Esophagus squamous epithelium (tissue), 5 donors: ENCODE measurements at regions not wholly inside any gene's neighbourhood (a gene's known extent, or its start where the extent isn't known, plus 50 kb on each side); places are given as distances from the start of the nearest gene placed in this dataset.

Source experiments
- DNase-seq: peaks from one replicate; lab custom pipeline; 2025; lab: John Stamatoyannopoulos, UW
- H3K27ac ChIP-seq, 4 donors: fragments of 200-600 bp; sonication (generic); one replicate each; pipeline ENCODE4 v1.5.1; 2016 to 2019; ENCODE audit warnings: mild to moderate bottlenecking in 1 of 4
- H3K27me3 ChIP-seq, 4 donors: fragments of 200-600 bp; sonication (generic); 1 replicate in 3 of 4; 2 replicates in 1 of 4; pipeline versions ENCODE4 v1.5.1 to v1.6.0; 2017 to 2021; ENCODE audit warnings: antibody characterized with exemption in 1 of 4
- H3K36me3 ChIP-seq, 3 donors: fragments of 200-600 bp; sonication (generic); one replicate each; pipeline ENCODE4 v1.5.1; 2016 to 2019
- H3K4me1 ChIP-seq, 3 donors: fragments of 200-600 bp; sonication (generic); one replicate each; pipeline ENCODE4 v1.5.1; 2017 to 2019
- H3K4me3 ChIP-seq, 4 donors: fragments of 200-600 bp; sonication (generic); 1 replicate in 3 of 4; 2 replicates in 1 of 4; pipeline ENCODE4 v1.5.1; 2016 to 2019; ENCODE audit warnings: mild to moderate bottlenecking in 2 of 4, moderate library complexity in 1 of 4
- H3K9me3 ChIP-seq, 3 donors: fragments of 200-600 bp; sonication (generic); one replicate each; pipeline ENCODE4 v1.5.1; 2016 to 2019
- CTCF ChIP-seq, 6 experiments: fragments of 450-650 bp in 4 of 6; fragments of 200-600 bp in 2 of 6; sonication (generic) in 2 of 6; IDR thresholded peaks; one replicate each; pipeline ENCODE4 v1.5.1; 2016 to 2019; ENCODE audit warnings: antibody characterized with exemption in 6 of 6, mild to moderate bottlenecking in 4 of 6, moderate library complexity in 4 of 6
- POLR2A ChIP-seq, 4 donors: fragments of 450-650 bp; IDR thresholded peaks; one replicate each; pipeline ENCODE4 v1.6.1; 2017; ENCODE audit warnings: antibody characterized with exemption in 4 of 4, mild to moderate bottlenecking in 4 of 4, moderate library complexity in 3 of 4
- WGBS, 2 donors: methylation state at CpG; one replicate each; pipeline ENCODE4 v1.1.5; 2018; 5-methylcytosine and 5-hydroxymethylcytosine counted together
- intact Hi-C: fragments of 100-400 bp; cut with DNase I; formaldehyde crosslinking; loops from one replicate; pipeline ENCODE4 v1.15.0; 2022
- donor health status: DM: yes; HTN: yes; CAD: no.

DNA sequence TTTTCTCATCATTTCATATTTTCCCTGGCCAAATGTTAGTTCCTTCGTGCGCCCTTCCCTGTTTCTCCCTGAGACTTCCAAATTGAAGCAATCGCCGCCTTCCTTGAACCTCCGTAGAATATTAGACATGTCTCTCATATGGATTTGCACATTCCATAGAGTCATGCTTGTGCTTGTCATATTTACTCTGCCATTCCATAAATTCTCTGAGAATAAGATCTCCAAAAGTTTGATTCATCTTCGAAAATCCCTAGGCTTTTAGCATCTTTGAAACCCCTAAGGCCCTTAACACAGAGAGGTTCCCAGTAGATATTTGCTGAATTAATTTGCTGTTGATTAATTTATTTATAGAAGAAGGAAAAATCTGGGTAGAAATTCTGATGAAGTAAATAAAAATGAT is 202.2 kb upstream of the PIK3C3 start:
- no peak overlapping the region for H3K27ac ChIP-seq
- intact Hi-C loops, result no loop called here

DNA sequence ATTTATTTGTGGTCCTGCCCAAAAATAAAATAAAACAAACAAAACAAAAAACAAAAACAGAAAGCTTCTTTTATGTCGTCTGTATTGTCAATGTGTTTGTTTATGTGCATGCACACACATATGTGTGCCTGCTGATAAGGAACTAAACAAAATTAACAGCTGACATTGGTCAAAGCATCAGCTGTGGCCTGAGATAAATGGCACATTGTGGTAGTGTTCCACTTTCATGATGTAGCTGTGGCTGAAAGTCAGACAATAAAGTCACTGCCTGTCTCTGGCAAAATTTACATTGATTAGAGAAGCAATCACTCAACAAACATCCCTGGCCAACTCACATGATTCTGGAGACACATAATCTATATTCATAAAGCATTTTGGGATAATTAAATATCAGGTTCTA is 203.4 kb upstream of the PIK3C3 start:
- TF ChIP-seq CTCF (IDR thresholded peaks at IDR 0.05) (no peak), POLR2A (IDR thresholded peaks at IDR 0.05) (no peak)
- Histone ChIP-seq H3K4me3 (no peak overlapping the region), H3K27ac (no peak overlapping the region), H3K27me3 (no peaks in the 10 kb centered on the region), H3K36me3 (no peaks in the 10 kb centered on the region), H3K9me3 (no peaks in the 10 kb centered on the region), H3K4me1 (no peaks in the 10 kb centered on the region)
- DNase-seq, result no peak
- 27 to 48% methylated on average over 1 of the region's 1 CpG for WGBS, 2 donors
- intact Hi-C loops, result no loop called here

More for the DNA sequence above, 202.2 kb upstream of the PIK3C3 start:
- WGBS, 2 donors, result 61 to 75% methylated on average over 6 of the region's 6 CpGs
- no peaks in the 10 kb centered on the region for H3K4me1 ChIP-seq
- H3K9me3 ChIP-seq, result no peaks in the 10 kb centered on the region
- H3K36me3 ChIP-seq, result no peaks in the 10 kb centered on the region
- no peak overlapping the region for H3K4me3 ChIP-seq
- no peak for DNase-seq
- H3K27me3 ChIP-seq, result no peaks in the 10 kb centered on the region
- TF ChIP-seq POLR2A (IDR thresholded peaks at IDR 0.05), result no peak
- TF ChIP-seq CTCF (IDR thresholded peaks at IDR 0.05), result no peak

DNA sequence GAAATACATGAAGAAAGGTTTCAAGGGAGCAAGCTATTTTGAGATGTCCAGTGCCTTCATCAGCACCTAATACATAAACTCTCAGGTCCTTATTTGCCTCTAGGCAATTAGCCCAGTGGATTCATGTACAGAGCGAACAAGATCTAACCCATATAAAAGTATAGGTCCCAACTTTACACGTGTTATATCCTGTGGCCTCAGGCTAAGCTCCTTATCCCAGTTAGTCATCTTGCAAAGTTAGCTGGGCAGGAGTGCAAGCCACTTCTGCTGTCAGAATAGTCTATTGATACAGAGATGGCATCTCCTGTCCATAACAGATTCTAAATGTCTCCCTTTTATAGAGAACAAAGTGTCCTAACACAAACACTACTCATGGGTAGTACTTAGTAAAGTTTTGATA is 203.9 kb upstream of the PIK3C3 start:
- no peak for DNase-seq
- no peaks in the 10 kb centered on the region for H3K36me3 ChIP-seq
- no peak overlapping the region for H3K27ac ChIP-seq
- intact Hi-C loops, result no loop called here
- H3K4me1 ChIP-seq, result no peaks in the 10 kb centered on the region
- H3K27me3 ChIP-seq, result no peaks in the 10 kb centered on the region
- 66 to 68% methylated on average over 2 of the region's 2 CpGs for WGBS, 2 donors
- H3K4me3 ChIP-seq, result no peak overlapping the region
- no peaks in the 10 kb centered on the region for H3K9me3 ChIP-seq
- TF ChIP-seq POLR2A (IDR thresholded peaks at IDR 0.05) (no peak), CTCF (IDR thresholded peaks at IDR 0.05) (no peak)

DNA sequence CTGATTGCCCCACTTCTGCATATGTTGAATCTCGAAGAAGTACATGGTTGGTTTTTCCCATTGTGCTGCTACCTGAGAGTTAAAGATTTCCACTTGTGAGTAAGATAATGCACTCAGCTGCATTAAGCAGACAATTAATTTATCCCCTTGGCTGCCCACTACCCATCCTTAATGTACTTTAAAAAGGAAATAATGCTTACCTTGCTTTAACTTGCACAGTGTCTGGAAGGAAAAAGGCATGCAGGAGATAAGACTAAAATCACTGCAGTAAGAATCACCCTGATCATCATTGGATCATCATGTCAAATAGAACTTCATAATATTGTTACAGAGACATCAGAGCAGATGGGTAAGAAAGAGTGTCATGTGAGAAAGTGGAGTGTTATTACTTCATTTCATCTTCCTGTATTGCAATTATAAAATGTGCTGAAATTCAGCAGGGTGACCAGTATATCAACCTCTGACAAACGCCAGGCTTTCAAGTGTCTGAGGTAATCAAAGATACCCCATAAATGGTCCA is 207.3 kb upstream of the PIK3C3 start:
- intact Hi-C loops, result no loop called here
- no peak overlapping the region for H3K27ac ChIP-seq
- H3K9me3 ChIP-seq, result no peaks in the 10 kb centered on the region
- H3K36me3 ChIP-seq, result no peaks in the 10 kb centered on the region
- H3K27me3 ChIP-seq, result no peaks in the 10 kb centered on the region
- DNase-seq, result no peak
- H3K4me3 ChIP-seq, result no peak overlapping the region
- 54 to 63% methylated on average over 2 of the region's 2 CpGs for WGBS, 2 donors
- TF ChIP-seq POLR2A (IDR thresholded peaks at IDR 0.05) (no peak), CTCF (IDR thresholded peaks at IDR 0.05) (no peak)
- H3K4me1 ChIP-seq, result no peaks in the 10 kb centered on the region

- peak; percentile 19 to 63 (median 26) for TF ChIP-seq CTCF (IDR thresholded peaks at IDR 0.05)
- no peak for TF ChIP-seq POLR2A (IDR thresholded peaks at IDR 0.05)
- no peaks in the 10 kb centered on the region for H3K9me3 ChIP-seq
- intact Hi-C loops, result no loop called here
- H3K4me3 ChIP-seq, result no peak overlapping the region
- H3K36me3 ChIP-seq, result no peaks in the 10 kb centered on the region
- H3K4me1 ChIP-seq, result no peaks in the 10 kb centered on the region
- H3K27me3 ChIP-seq, result no peaks in the 10 kb centered on the region
- WGBS, 2 donors, result 28 to 34% methylated on average over 5 of the region's 5 CpGs
- no peak for DNase-seq
- no peak overlapping the region for H3K27ac ChIP-seq
Measured at GRCh38 chr18:41745166-41746049, 209.6 kb upstream of the PIK3C3 start.
